HFFc6 (cell line): ENCODE measurements at regions not wholly inside any gene's neighbourhood (a gene's known extent, or its start where the extent isn't known, plus 50 kb on each side); places are given as distances from the start of the nearest gene placed in this dataset.
A peak's percentile ranks its signal among the peaks of the same experiment; 100 is the strongest.

Experiments used
- DNase-seq: peaks from one replicate; pipeline ENCODE4 v3.0.0-alpha.2; 2018
- H3K27ac Mint-ChIP-seq: 2 replicates; pipeline ENCODE4 v1.8.0; 2020; ENCODE audit warnings: mild to moderate bottlenecking, mixed read lengths
- H3K27me3 Mint-ChIP-seq: 2 replicates; pipeline ENCODE4 v1.8.0; 2021; ENCODE audit warnings: mild to moderate bottlenecking, moderate library complexity, mixed read lengths; ENCODE audit not compliant: insufficient read depth
- H3K36me3 Mint-ChIP-seq: 2 replicates; pipeline ENCODE4 v1.8.0; 2021; ENCODE audit warnings: low read depth, mixed read lengths
- H3K4me1 Mint-ChIP-seq: 2 replicates; pipeline ENCODE4 v1.8.0; 2020; ENCODE audit warnings: low read depth, mixed read lengths
- H3K4me3 Mint-ChIP-seq: 2 replicates; pipeline ENCODE4 v1.8.0; 2020; ENCODE audit warnings: mild to moderate bottlenecking, moderate library complexity, mixed read lengths
- H3K9me3 Mint-ChIP-seq: 2 replicates; pipeline ENCODE4 v1.8.0; 2020; ENCODE audit warnings: mild to moderate bottlenecking, mixed read lengths
- CTCF ChIP-seq: fragments of 200-600 bp; sonication (generic); IDR thresholded peaks from 2 replicates; pipeline ENCODE4 v1.5.0; 2021; ENCODE audit warnings: antibody characterized with exemption, mild to moderate bottlenecking

- no peaks in the 10 kb centered on the region; the same call in 1 of the 2 replicates for H3K9me3 Mint-ChIP-seq
- no peaks in the 10 kb centered on the region for H3K27me3 Mint-ChIP-seq
- H3K27ac Mint-ChIP-seq, result no peak overlapping the region
- DNase-seq, result no peak
- TF ChIP-seq CTCF, result no peak
- no peak overlapping the region for H3K4me3 Mint-ChIP-seq
- H3K36me3 Mint-ChIP-seq, result no peaks in the 10 kb centered on the region
- H3K4me1 Mint-ChIP-seq, result peaks cover 41% of the 10 kb centered on the region
These were observed 311.7 kb downstream of the SATB1 start for GRCh38 chr3:18113417-18113816.

GRCh38 chr3:18112674-18113375 is 312.3 kb downstream of the SATB1 start:
- Mint-ChIP-seq H3K36me3 (no peaks in the 10 kb centered on the region), H3K9me3 (no peaks in the 10 kb centered on the region; the same call in 1 of the 2 replicates), H3K27me3 (no peaks in the 10 kb centered on the region), H3K27ac (no peak overlapping the region), H3K4me1 (peaks cover 35% of the 10 kb centered on the region), H3K4me3 (no peak overlapping the region)
- no peak for TF ChIP-seq CTCF
- DNase-seq, result no peak

GRCh38 chr3:18111796-18112232 is 313.3 kb downstream of the SATB1 start:
- no peaks in the 10 kb centered on the region for H3K36me3 Mint-ChIP-seq
- peak overlapping the region; percentile 84 for H3K4me3 Mint-ChIP-seq
- TF ChIP-seq CTCF, result no peak
- H3K27ac Mint-ChIP-seq, result peak overlapping the region; percentile 75
- H3K4me1 Mint-ChIP-seq, result peaks cover 25% of the 10 kb centered on the region
- no peak for DNase-seq
- no peaks in the 10 kb centered on the region; the same call in 1 of the 2 replicates for H3K9me3 Mint-ChIP-seq
- no peaks in the 10 kb centered on the region for H3K27me3 Mint-ChIP-seq

- Mint-ChIP-seq H3K36me3 (no peaks in the 10 kb centered on the region), H3K4me3 (no peak overlapping the region), H3K4me1 (peaks cover 31% of the 10 kb centered on the region), H3K27me3 (no peaks in the 10 kb centered on the region), H3K27ac (no peak overlapping the region), H3K9me3 (no peaks in the 10 kb centered on the region)
- DNase-seq, result no peak
- no peak for TF ChIP-seq CTCF
These were observed 321.5 kb downstream of the SATB1 start for GRCh38 chr3:18103591-18103990.

- peaks cover 17% of the 10 kb centered on the region for H3K9me3 Mint-ChIP-seq
- no peaks in the 10 kb centered on the region for H3K27me3 Mint-ChIP-seq
- TF ChIP-seq CTCF, result no peak
- peak overlapping the region; percentile 63 for H3K4me3 Mint-ChIP-seq
- no peak for DNase-seq
- H3K36me3 Mint-ChIP-seq, result peaks cover 18% of the 10 kb centered on the region
- peaks cover 41% of the 10 kb centered on the region for H3K4me1 Mint-ChIP-seq
- peak overlapping the region; percentile 93 for H3K27ac Mint-ChIP-seq
These were observed 325.0 kb downstream of the SATB1 start for GRCh38 chr3:18100121-18100520.
